PFSK-1 (cell line): ENCODE measurements at regions not wholly inside any gene's neighbourhood (a gene's known extent, or its start where the extent isn't known, plus 50 kb on each side); places are given as distances from the start of the nearest gene placed in this dataset.

Source experiments
- FOXP2 ChIP-seq: optimal IDR thresholded peaks from 2 replicates; pipeline ENCODE3; 2011; ENCODE audit warnings: borderline replicate concordance, control low read depth, inconsistent platforms; ENCODE audit not compliant: insufficient read depth; ENCODE audit errors: extremely low read length, extremely low read depth
- POLR2AphosphoS5 ChIP-seq: IDR thresholded peaks from 2 replicates; pipeline ENCODE4 v1.6.1; 2012; ENCODE audit warnings: low read depth, mild to moderate bottlenecking, control low read depth, low read length, moderate library complexity
- SIN3A ChIP-seq: IDR thresholded peaks from 2 replicates; pipeline ENCODE4 v1.6.1; 2012; ENCODE audit warnings: mild to moderate bottlenecking, low read length, moderate library complexity, borderline replicate concordance; ENCODE audit not compliant: insufficient read depth
- TAF1 ChIP-seq: IDR thresholded peaks from 2 replicates; pipeline ENCODE4 v1.6.1; 2012; ENCODE audit warnings: low read length, control low read depth, borderline replicate concordance; ENCODE audit not compliant: insufficient read depth
- TF ChIP-seq, protein P1 (sequence below), 2 experiments: IDR thresholded peaks; 2 replicates each; pipeline versions ENCODE4 v1.6.1 to v1.8.0; 2011 to 2012; ENCODE audit warnings: low read depth in 2 of 2, low read length in 2 of 2, control low read depth in 1 of 2, inconsistent platforms in 1 of 2, mild to moderate bottlenecking in 1 of 2, moderate library complexity in 1 of 2; ENCODE audit not compliant: insufficient read depth in 1 of 2

DNA sequence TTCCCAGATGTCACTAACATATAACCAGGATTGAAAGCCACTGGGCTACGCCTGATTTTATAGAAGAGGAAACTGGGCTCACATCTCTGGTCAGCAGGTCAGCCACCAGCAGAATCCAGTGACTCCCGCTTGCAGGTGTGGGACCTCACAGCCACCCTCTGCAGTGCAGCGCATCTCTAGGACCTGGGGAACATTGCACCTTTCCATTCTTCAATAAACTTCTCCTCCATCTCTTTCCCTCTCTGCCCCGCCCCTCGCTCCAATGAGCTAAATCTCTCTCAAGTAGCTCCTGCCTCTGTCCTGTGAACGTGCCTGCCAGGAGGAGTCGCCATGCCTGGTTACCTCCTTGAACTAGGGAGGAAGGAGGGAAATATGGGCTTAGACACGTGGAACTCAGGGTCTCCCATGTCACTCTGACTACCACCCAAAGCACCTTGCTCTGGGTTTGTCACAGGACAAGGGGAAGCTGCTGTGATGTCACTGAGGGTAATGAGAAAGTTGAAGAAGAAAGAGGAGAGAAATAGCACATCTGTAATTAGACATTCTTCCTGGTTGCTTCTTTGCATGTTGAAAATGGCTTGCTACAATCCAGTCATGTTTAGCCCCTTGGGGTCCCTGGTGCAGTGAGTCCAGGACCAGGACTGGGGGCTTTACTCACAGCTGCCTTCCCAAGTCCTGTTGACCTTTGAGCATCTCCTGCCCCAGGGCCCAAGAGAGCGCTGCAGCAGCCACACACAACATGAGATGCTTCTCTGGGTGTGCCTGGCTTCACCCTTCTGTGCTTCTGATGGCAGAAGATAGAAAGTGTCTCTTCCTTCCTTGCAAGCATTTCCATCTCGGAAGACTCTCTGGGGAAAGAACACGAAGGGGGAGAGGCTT, 469.4 kb downstream of the PREX1 start:
- TF ChIP-seq, protein P1, sequence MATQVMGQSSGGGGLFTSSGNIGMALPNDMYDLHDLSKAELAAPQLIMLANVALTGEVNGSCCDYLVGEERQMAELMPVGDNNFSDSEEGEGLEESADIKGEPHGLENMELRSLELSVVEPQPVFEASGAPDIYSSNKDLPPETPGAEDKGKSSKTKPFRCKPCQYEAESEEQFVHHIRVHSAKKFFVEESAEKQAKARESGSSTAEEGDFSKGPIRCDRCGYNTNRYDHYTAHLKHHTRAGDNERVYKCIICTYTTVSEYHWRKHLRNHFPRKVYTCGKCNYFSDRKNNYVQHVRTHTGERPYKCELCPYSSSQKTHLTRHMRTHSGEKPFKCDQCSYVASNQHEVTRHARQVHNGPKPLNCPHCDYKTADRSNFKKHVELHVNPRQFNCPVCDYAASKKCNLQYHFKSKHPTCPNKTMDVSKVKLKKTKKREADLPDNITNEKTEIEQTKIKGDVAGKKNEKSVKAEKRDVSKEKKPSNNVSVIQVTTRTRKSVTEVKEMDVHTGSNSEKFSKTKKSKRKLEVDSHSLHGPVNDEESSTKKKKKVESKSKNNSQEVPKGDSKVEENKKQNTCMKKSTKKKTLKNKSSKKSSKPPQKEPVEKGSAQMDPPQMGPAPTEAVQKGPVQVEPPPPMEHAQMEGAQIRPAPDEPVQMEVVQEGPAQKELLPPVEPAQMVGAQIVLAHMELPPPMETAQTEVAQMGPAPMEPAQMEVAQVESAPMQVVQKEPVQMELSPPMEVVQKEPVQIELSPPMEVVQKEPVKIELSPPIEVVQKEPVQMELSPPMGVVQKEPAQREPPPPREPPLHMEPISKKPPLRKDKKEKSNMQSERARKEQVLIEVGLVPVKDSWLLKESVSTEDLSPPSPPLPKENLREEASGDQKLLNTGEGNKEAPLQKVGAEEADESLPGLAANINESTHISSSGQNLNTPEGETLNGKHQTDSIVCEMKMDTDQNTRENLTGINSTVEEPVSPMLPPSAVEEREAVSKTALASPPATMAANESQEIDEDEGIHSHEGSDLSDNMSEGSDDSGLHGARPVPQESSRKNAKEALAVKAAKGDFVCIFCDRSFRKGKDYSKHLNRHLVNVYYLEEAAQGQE (IDR thresholded peaks at IDR 0.05; ENCODE audit: insufficient read depth in 1 of 2, low read depth in 2 of 2, low read length in 2 of 2) = no peak
- TF ChIP-seq POLR2AphosphoS5 = no peak
- TF ChIP-seq TAF1 = no peak
- TF ChIP-seq SIN3A = no peak
- TF ChIP-seq FOXP2 = no peak
